Heart left ventricle (tissue), 13 donors: ENCODE measurements at regions not wholly inside any gene's neighbourhood (a gene's known extent, or its start where the extent isn't known, plus 50 kb on each side); places are given as distances from the start of the nearest gene placed in this dataset.
"Not testable (repeated sequence)": the region's sequence is repeated elsewhere in the genome, so short reads cannot be mapped to it uniquely, and the experiment has no call there.

ENCODE experiments used
- CTCF ChIP-seq, 12 donors: fragments of 200-600 bp; sonication (generic) in 4 of 12; IDR thresholded peaks; one replicate each; pipeline versions ENCODE4 v1.5.0 to v1.8.0; 2018 to 2022; ENCODE audit warnings: antibody characterized with exemption in 12 of 12, mild to moderate bottlenecking in 5 of 12
- POLR2A ChIP-seq, 2 donors: fragments of 450-650 bp; IDR thresholded peaks; one replicate each; pipeline ENCODE4 v1.6.1; 2017; ENCODE audit warnings: antibody characterized with exemption in 2 of 2, mild to moderate bottlenecking in 2 of 2, moderate library complexity in 2 of 2
- donor health status: ischemic (EF 13 %, LVEDD 7.1; RV severe dilation, severe dysfunction).
- donor health status: DM: no; HTN: yes; CAD: no.
- donor health status: DM: no; HTN: no; CAD: no.
- donor health status: ischemic (EF 25% LVEDD 6.9; RV normal size, moderate dysfunction).
- donor health status: ischemic (EF 25% LVEDD 5.7; RV mildly dilated, moderate dysfunction).
- donor health status: ischemic (EF 35%, LVEDD 5.7; RV mildly dilated, moderate dysfunction).
- donor health status: nonischemic (EF 11% LVEDD 7.7; RV severe dilation, severe dysfunction).
- donor health status: DM: yes; HTN: yes; CAD: no.
- donor health status: PGD.
- donor health status: ischemic (EF 29% LVEDD 5.4; RV normal size, mild dysfunction).
- donor health status: nonischemic (EF 23%, LVEDD 6.1; RV moderate dilation, normal function).

- TF ChIP-seq CTCF, POLR2A (IDR thresholded peaks at IDR 0.05): not testable (repeated sequence)
These were observed 75.4 kb upstream of the DTNBP1 start for GRCh38 chr6:15738195-15738594.
